ENCODE measurements at regions not wholly inside any gene's neighbourhood (a gene's known extent, or its start where the extent isn't known, plus 50 kb on each side); places are given as distances from the start of the nearest gene placed in this dataset.

GRCh38 chr2:122749405-122749804 lies 994.0 kb downstream of the TSN start:
- Histone ChIP-seq H3K9me3 (ENCODE audit: control insufficient read depth in 2 of 2, insufficient read depth in 1 of 2, low read depth in 1 of 2, low read length in 1 of 2) (no peaks in the 10 kb centered on the region), H3K4me3 (ENCODE audit: low read depth in 1 of 3, low read length in 3 of 3) (no peak overlapping the region), H3K36me3 (ENCODE audit: control insufficient read depth in 3 of 3, insufficient read depth in 2 of 3, low read depth in 1 of 3, low read length in 3 of 3) (no peaks in the 10 kb centered on the region), H3K4me1 (ENCODE audit: control insufficient read depth in 3 of 3, insufficient read depth in 2 of 3, low read depth in 1 of 3, low read length in 2 of 3) (no peaks in the 10 kb centered on the region), H3K27ac (ENCODE audit: low read depth in 1 of 3, low read length in 2 of 3) (no peak overlapping the region), H3K27me3 (ENCODE audit: control insufficient read depth in 3 of 3, insufficient read depth in 3 of 3, low read length in 3 of 3) (no peaks in the 10 kb centered on the region)
- 46 to 57% (median 49%) methylated on average over 1 of the region's 1 CpG for WGBS, 3 donors
- FAIRE-seq = no peak
- DNase-seq = no peak

GRCh38 chr2:122750095-122750494 lies 994.6 kb downstream of the TSN start:
- H3K27me3 ChIP-seq (ENCODE audit: control insufficient read depth in 3 of 3, insufficient read depth in 3 of 3, low read length in 3 of 3) = no peaks in the 10 kb centered on the region
- DNase-seq = no peak
- H3K27ac ChIP-seq (ENCODE audit: low read depth in 1 of 3, low read length in 2 of 3) = no peak overlapping the region
- WGBS, 3 donors = 48 to 73% (median 58%) methylated on average over 1 of the region's 1 CpG
- H3K36me3 ChIP-seq (ENCODE audit: control insufficient read depth in 3 of 3, insufficient read depth in 2 of 3, low read depth in 1 of 3, low read length in 3 of 3) = no peaks in the 10 kb centered on the region
- H3K4me3 ChIP-seq (ENCODE audit: low read depth in 1 of 3, low read length in 3 of 3) = no peak overlapping the region
- no peaks in the 10 kb centered on the region for H3K9me3 ChIP-seq (ENCODE audit: control insufficient read depth in 2 of 2, insufficient read depth in 1 of 2, low read depth in 1 of 2, low read length in 1 of 2)
- no peaks in the 10 kb centered on the region for H3K4me1 ChIP-seq (ENCODE audit: control insufficient read depth in 3 of 3, insufficient read depth in 2 of 3, low read depth in 1 of 3, low read length in 2 of 3)
- no peak for FAIRE-seq

- H3K9me3 ChIP-seq (ENCODE audit: control insufficient read depth in 2 of 2, insufficient read depth in 1 of 2, low read depth in 1 of 2, low read length in 1 of 2) = no peaks in the 10 kb centered on the region
- FAIRE-seq = peak; percentile 95
- H3K27ac ChIP-seq (ENCODE audit: low read depth in 1 of 3, low read length in 2 of 3) = no peak overlapping the region
- no peaks in the 10 kb centered on the region for H3K36me3 ChIP-seq (ENCODE audit: control insufficient read depth in 3 of 3, insufficient read depth in 2 of 3, low read depth in 1 of 3, low read length in 3 of 3)
- H3K4me1 ChIP-seq (ENCODE audit: control insufficient read depth in 3 of 3, insufficient read depth in 2 of 3, low read depth in 1 of 3, low read length in 2 of 3) = no peaks in the 10 kb centered on the region
- no peak overlapping the region for H3K4me3 ChIP-seq (ENCODE audit: low read depth in 1 of 3, low read length in 3 of 3)
- DNase-seq = no peak
- H3K27me3 ChIP-seq (ENCODE audit: control insufficient read depth in 3 of 3, insufficient read depth in 3 of 3, low read length in 3 of 3) = no peaks in the 10 kb centered on the region
Measured at GRCh38 chr2:122750808-122751207, 995.4 kb downstream of the TSN start.

- H3K27ac ChIP-seq (ENCODE audit: low read depth in 1 of 3, low read length in 2 of 3) = no peak overlapping the region
- DNase-seq (no peak), FAIRE-seq (no peak)
- H3K36me3 ChIP-seq (ENCODE audit: control insufficient read depth in 3 of 3, insufficient read depth in 2 of 3, low read depth in 1 of 3, low read length in 3 of 3) = no peaks in the 10 kb centered on the region
- no peaks in the 10 kb centered on the region for H3K27me3 ChIP-seq (ENCODE audit: control insufficient read depth in 3 of 3, insufficient read depth in 3 of 3, low read length in 3 of 3)
- no peaks in the 10 kb centered on the region for H3K4me1 ChIP-seq (ENCODE audit: control insufficient read depth in 3 of 3, insufficient read depth in 2 of 3, low read depth in 1 of 3, low read length in 2 of 3)
- WGBS, 3 donors = 77 to 91% (median 90%) methylated on average over 2 of the region's 2 CpGs
- H3K9me3 ChIP-seq (ENCODE audit: control insufficient read depth in 2 of 2, insufficient read depth in 1 of 2, low read depth in 1 of 2, low read length in 1 of 2) = no peaks in the 10 kb centered on the region
- no peak overlapping the region for H3K4me3 ChIP-seq (ENCODE audit: low read depth in 1 of 3, low read length in 3 of 3)
Measured at GRCh38 chr2:122753336-122753735, 997.9 kb downstream of the TSN start.

GRCh38 chr2:122754561-122754960 lies 999.1 kb downstream of the TSN start:
- Histone ChIP-seq H3K9me3 (ENCODE audit: control insufficient read depth in 2 of 2, insufficient read depth in 1 of 2, low read depth in 1 of 2, low read length in 1 of 2) (no peaks in the 10 kb centered on the region), H3K36me3 (ENCODE audit: control insufficient read depth in 3 of 3, insufficient read depth in 2 of 3, low read depth in 1 of 3, low read length in 3 of 3) (no peaks in the 10 kb centered on the region), H3K4me1 (ENCODE audit: control insufficient read depth in 3 of 3, insufficient read depth in 2 of 3, low read depth in 1 of 3, low read length in 2 of 3) (no peaks in the 10 kb centered on the region), H3K27me3 (ENCODE audit: control insufficient read depth in 3 of 3, insufficient read depth in 3 of 3, low read length in 3 of 3) (no peaks in the 10 kb centered on the region), H3K27ac (ENCODE audit: low read depth in 1 of 3, low read length in 2 of 3) (no peak overlapping the region), H3K4me3 (ENCODE audit: low read depth in 1 of 3, low read length in 3 of 3) (no peak overlapping the region)
- no peak for FAIRE-seq
- no peak for DNase-seq
- 66 to 72% (median 70%) methylated on average over 2 of the region's 2 CpGs for WGBS, 3 donors

- WGBS, 3 donors = 81 to 87% (median 82%) methylated on average over 3 of the region's 3 CpGs
- Histone ChIP-seq H3K27me3 (ENCODE audit: control insufficient read depth in 3 of 3, insufficient read depth in 3 of 3, low read length in 3 of 3) (no peaks in the 10 kb centered on the region), H3K9me3 (ENCODE audit: control insufficient read depth in 2 of 2, insufficient read depth in 1 of 2, low read depth in 1 of 2, low read length in 1 of 2) (no peaks in the 10 kb centered on the region), H3K4me1 (ENCODE audit: control insufficient read depth in 3 of 3, insufficient read depth in 2 of 3, low read depth in 1 of 3, low read length in 2 of 3) (no peaks in the 10 kb centered on the region), H3K27ac (ENCODE audit: low read depth in 1 of 3, low read length in 2 of 3) (no peak overlapping the region), H3K36me3 (ENCODE audit: control insufficient read depth in 3 of 3, insufficient read depth in 2 of 3, low read depth in 1 of 3, low read length in 3 of 3) (no peaks in the 10 kb centered on the region), H3K4me3 (ENCODE audit: low read depth in 1 of 3, low read length in 3 of 3) (no peak overlapping the region)
- FAIRE-seq = no peak
- no peak for DNase-seq
Measured at GRCh38 chr2:122755281-122755780, 999.9 kb downstream of the TSN start.

GRCh38 chr2:122758967-122759366 lies 1003.5 kb downstream of the TSN start:
- H3K27me3 ChIP-seq (ENCODE audit: control insufficient read depth in 3 of 3, insufficient read depth in 3 of 3, low read length in 3 of 3) = no peaks in the 10 kb centered on the region
- FAIRE-seq = no peak
- no peak overlapping the region for H3K27ac ChIP-seq (ENCODE audit: low read depth in 1 of 3, low read length in 2 of 3)
- DNase-seq = no peak
- peaks cover 0 to 4% of the 10 kb centered on the region in 2 donors for H3K9me3 ChIP-seq (ENCODE audit: control insufficient read depth in 2 of 2, insufficient read depth in 1 of 2, low read depth in 1 of 2, low read length in 1 of 2)
- 54 to 69% (median 57%) methylated on average over 2 of the region's 2 CpGs for WGBS, 3 donors
- no peaks in the 10 kb centered on the region for H3K36me3 ChIP-seq (ENCODE audit: control insufficient read depth in 3 of 3, insufficient read depth in 2 of 3, low read depth in 1 of 3, low read length in 3 of 3)
- no peak overlapping the region for H3K4me3 ChIP-seq (ENCODE audit: low read depth in 1 of 3, low read length in 3 of 3)
- H3K4me1 ChIP-seq (ENCODE audit: control insufficient read depth in 3 of 3, insufficient read depth in 2 of 3, low read depth in 1 of 3, low read length in 2 of 3) = no peaks in the 10 kb centered on the region

GRCh38 chr2:122764014-122764413 lies 1008.6 kb downstream of the TSN start:
- Histone ChIP-seq H3K36me3 (ENCODE audit: control insufficient read depth in 3 of 3, insufficient read depth in 2 of 3, low read depth in 1 of 3, low read length in 3 of 3) (no peaks in the 10 kb centered on the region), H3K27me3 (ENCODE audit: control insufficient read depth in 3 of 3, insufficient read depth in 3 of 3, low read length in 3 of 3) (no peaks in the 10 kb centered on the region), H3K4me3 (ENCODE audit: low read depth in 1 of 3, low read length in 3 of 3) (no peak overlapping the region), H3K27ac (ENCODE audit: low read depth in 1 of 3, low read length in 2 of 3) (no peak overlapping the region), H3K4me1 (ENCODE audit: control insufficient read depth in 3 of 3, insufficient read depth in 2 of 3, low read depth in 1 of 3, low read length in 2 of 3) (no peaks in the 10 kb centered on the region), H3K9me3 (ENCODE audit: control insufficient read depth in 2 of 2, insufficient read depth in 1 of 2, low read depth in 1 of 2, low read length in 1 of 2) (peaks cover 0 to 4% of the 10 kb centered on the region in 2 donors)
- WGBS, 3 donors = 49 to 63% (median 60%) methylated on average over 3 of the region's 3 CpGs
- FAIRE-seq (no peak), DNase-seq (no peak)

GRCh38 chr2:122780251-122780650 lies 1024.8 kb downstream of the TSN start:
- H3K27ac ChIP-seq (ENCODE audit: low read depth in 1 of 3, low read length in 2 of 3) = no peak overlapping the region
- H3K27me3 ChIP-seq (ENCODE audit: control insufficient read depth in 3 of 3, insufficient read depth in 3 of 3, low read length in 3 of 3) = no peaks in the 10 kb centered on the region
- no peak for DNase-seq
- H3K4me1 ChIP-seq (ENCODE audit: control insufficient read depth in 3 of 3, insufficient read depth in 2 of 3, low read depth in 1 of 3, low read length in 2 of 3) = no peaks in the 10 kb centered on the region
- peaks cover 0 to 3% of the 10 kb centered on the region in 2 donors for H3K9me3 ChIP-seq (ENCODE audit: control insufficient read depth in 2 of 2, insufficient read depth in 1 of 2, low read depth in 1 of 2, low read length in 1 of 2)
- WGBS, 3 donors = 84 to 98% (median 89%) methylated on average over 1 of the region's 1 CpG
- H3K36me3 ChIP-seq (ENCODE audit: control insufficient read depth in 3 of 3, insufficient read depth in 2 of 3, low read depth in 1 of 3, low read length in 3 of 3) = no peaks in the 10 kb centered on the region
- H3K4me3 ChIP-seq (ENCODE audit: low read depth in 1 of 3, low read length in 3 of 3) = no peak overlapping the region
- FAIRE-seq = no peak
